Osteoblast (primary cell): ENCODE measurements at regions not wholly inside any gene's neighbourhood (a gene's known extent, or its start where the extent isn't known, plus 50 kb on each side); places are given as distances from the start of the nearest gene placed in this dataset. TPM values are rescaled to one million over a fixed set of nuclear protein-coding genes. Genes with fewer than 3 reads are reported as not detected.

Experiments used
- small RNA-seq: library from RNA; depleted of rRNA; stranded (forward); fragments of <200 nt; gene quantifications from one replicate; pipeline ENCODE3, GENCODE V24; 2012

Small RNAs in the stretch of these regions (small RNA-seq; reads per million reads assigned to genes)
- gene AC013442.1 (not detected), gene AC083939.1 (not detected), gene MIR548AD (not detected), gene RNU6-1117P (not detected)
